ENCODE measurements at regions not wholly inside any gene's neighbourhood (a gene's known extent, or its start where the extent isn't known, plus 50 kb on each side); places are given as distances from the start of the nearest gene placed in this dataset.
"Not testable (repeated sequence)": the region's sequence is repeated elsewhere in the genome, so short reads cannot be mapped to it uniquely, and the experiment has no call there.

GRCh38 chr16:86219655-86220445 is 290.5 kb upstream of the FOXF1 start:
- no peak for DNase-seq

- no peak for DNase-seq
These were observed 289.8 kb upstream of the FOXF1 start for GRCh38 chr16:86220561-86220960.

- no peak for DNase-seq
These were observed 289.2 kb upstream of the FOXF1 start for GRCh38 chr16:86221085-86221484.

- DNase-seq: no peak
These were observed 287.8 kb upstream of the FOXF1 start for GRCh38 chr16:86222547-86222946.

- no peak for DNase-seq
These were observed 287.3 kb upstream of the FOXF1 start for GRCh38 chr16:86222965-86223551.

GRCh38 chr16:86224126-86224525 is 286.2 kb upstream of the FOXF1 start:
- DNase-seq: no peak

- no peak for DNase-seq
These were observed 285.7 kb upstream of the FOXF1 start for GRCh38 chr16:86224629-86225028.

DNA sequence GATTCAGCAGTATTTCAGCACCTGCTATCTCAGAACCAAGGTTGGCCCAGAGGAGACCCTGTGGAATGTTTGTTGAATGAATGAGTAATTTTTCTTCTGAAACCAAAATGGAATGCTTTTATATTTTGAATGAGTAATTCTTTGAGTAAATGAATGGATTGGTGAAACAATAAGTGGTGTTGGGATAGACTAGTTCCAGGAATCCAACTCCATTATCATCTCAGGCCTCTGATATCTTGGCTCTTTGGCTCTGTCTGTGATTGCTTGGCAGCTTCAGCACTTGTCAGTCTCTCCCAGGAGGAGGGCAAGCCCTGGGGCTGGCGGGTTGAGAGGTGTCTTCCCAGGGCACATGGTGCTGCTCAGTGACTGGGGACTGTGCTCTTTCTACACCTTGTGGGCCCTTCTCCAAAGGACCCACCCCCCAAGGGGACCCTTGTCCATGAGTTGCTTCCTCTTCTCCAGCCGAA is 284.4 kb upstream of the FOXF1 start:
- DNase-seq: no peak

DNA sequence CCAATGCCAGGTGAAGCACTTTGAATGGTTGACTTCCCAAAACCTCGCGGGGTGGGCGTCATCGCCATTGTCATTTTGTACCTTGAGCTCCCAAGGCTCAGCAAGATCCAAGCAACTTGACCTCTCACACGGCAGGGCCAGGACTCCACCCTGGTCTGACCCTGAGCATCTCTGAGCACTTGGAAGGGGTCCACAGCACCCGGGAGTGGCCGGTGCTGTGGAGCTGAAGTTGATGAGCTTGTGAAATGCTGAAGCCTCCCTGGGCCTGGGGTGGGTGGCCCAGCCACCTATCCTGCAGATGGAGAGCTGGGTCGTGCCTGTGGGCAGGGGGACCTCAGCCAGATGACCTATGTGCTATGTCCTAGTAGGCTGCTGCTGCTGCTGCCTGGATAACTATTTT is 283.3 kb upstream of the FOXF1 start:
- no peak for DNase-seq

GRCh38 chr16:86227801-86228200 is 282.5 kb upstream of the FOXF1 start:
- DNase-seq: no peak

GRCh38 chr16:86228713-86229112 is 281.6 kb upstream of the FOXF1 start:
- DNase-seq: no peak

- no peak for DNase-seq
These were observed 281.0 kb upstream of the FOXF1 start for GRCh38 chr16:86229283-86229682.

- DNase-seq: no peak
These were observed 280.3 kb upstream of the FOXF1 start for GRCh38 chr16:86229866-86230656.

- DNase-seq: no peak
These were observed 278.9 kb upstream of the FOXF1 start for GRCh38 chr16:86231321-86231995.

- DNase-seq: no peak
These were observed 278.4 kb upstream of the FOXF1 start for GRCh38 chr16:86231996-86232350.

- no peak for DNase-seq
These were observed 277.8 kb upstream of the FOXF1 start for GRCh38 chr16:86232496-86232895.

- not testable (repeated sequence) for DNase-seq
These were observed 276.8 kb upstream of the FOXF1 start for GRCh38 chr16:86233506-86233905.

DNA sequence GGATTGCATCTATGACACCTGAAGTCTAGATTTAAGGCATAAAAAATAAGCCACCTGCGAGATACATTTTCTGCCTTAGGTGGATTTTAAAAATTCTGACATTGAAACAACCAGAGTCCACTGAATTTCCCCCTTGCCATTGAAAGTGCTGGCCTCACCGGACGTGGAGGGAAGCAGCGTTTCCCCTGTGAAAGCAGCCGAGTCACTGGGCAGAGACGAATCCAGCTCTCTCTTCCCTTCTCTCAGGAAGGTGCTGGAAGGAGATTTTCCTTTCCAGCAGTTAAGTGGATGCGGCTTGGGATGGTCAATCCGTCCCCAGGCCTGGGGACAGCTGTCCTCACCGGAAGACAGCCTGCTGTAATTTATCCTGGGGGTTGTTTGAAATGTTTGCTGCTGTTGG is 270.9 kb upstream of the FOXF1 start:
- no peak for DNase-seq

GRCh38 chr16:86240716-86241363 is 269.5 kb upstream of the FOXF1 start:
- DNase-seq: no peak

DNA sequence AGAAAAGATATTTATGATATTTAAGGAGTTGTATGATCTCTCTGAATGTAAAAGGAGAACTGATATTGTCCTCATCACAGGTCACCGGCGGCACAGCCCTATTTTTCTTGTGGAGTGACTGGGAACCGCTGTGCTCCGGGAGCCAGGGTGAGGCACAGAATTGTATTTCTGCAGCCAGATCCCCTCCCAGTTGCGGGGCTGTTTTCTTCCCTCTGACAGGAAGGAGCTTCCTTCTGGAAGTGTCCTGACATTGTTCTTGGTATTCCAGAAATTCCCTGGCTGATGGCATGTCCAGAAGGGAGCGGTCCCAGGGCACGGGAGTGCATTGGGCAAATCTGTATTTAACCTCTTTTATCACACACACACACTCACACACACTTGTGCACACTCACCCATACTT is 268.6 kb upstream of the FOXF1 start:
- DNase-seq: no peak

- DNase-seq: no peak
These were observed 267.8 kb upstream of the FOXF1 start for GRCh38 chr16:86242244-86243122.

GRCh38 chr16:86243123-86243473 is 267.2 kb upstream of the FOXF1 start:
- no peak for DNase-seq

Data from suppressor macrophage treated with lipopolysaccharide for 4 hours (primary cell).